Erythroblast (primary cell): ENCODE measurements at regions not wholly inside any gene's neighbourhood (a gene's known extent, or its start where the extent isn't known, plus 50 kb on each side); places are given as distances from the start of the nearest gene placed in this dataset.

Experiments
- DNase-seq, 2 experiments: peaks; one replicate each; lab custom pipeline; 2025; lab: John Stamatoyannopoulos, UW
- GATA1 ChIP-seq: IDR thresholded peaks from 2 replicates; pipeline ENCODE4 v1.6.1; 2011; ENCODE audit warnings: low read depth, mild to moderate bottlenecking, control low read depth, low read length, moderate library complexity
- POLR2A ChIP-seq: IDR thresholded peaks from 2 replicates; pipeline ENCODE4 v1.6.1; 2011; ENCODE audit warnings: mild to moderate bottlenecking, low read length

- no peak for DNase-seq
- TF ChIP-seq GATA1 (no peak), POLR2A (no peak)
Observed at GRCh38 chr5:156134216-156134615, 192.7 kb upstream of the SGCD start.

- TF ChIP-seq GATA1 (no peak), POLR2A (no peak)
- no peak for DNase-seq
Observed at GRCh38 chr5:156135531-156135930, 191.4 kb upstream of the SGCD start.

- TF ChIP-seq POLR2A = no peak
- no peak for TF ChIP-seq GATA1
- DNase-seq = no peak
Observed at GRCh38 chr5:156137071-156137869, 189.7 kb upstream of the SGCD start.

GRCh38 chr5:156142867-156143266 is 184.1 kb upstream of the SGCD start:
- no peak for DNase-seq
- TF ChIP-seq POLR2A (no peak), GATA1 (no peak)

- no peak for TF ChIP-seq POLR2A
- no peak for TF ChIP-seq GATA1
- DNase-seq = no peak
Observed at GRCh38 chr5:156147261-156147943, 179.6 kb upstream of the SGCD start.

GRCh38 chr5:156147944-156148285 is 179.0 kb upstream of the SGCD start:
- TF ChIP-seq GATA1 (no peak), POLR2A (no peak)
- DNase-seq = no peak

GRCh38 chr5:156148301-156148700 is 178.7 kb upstream of the SGCD start:
- no peak for TF ChIP-seq GATA1
- TF ChIP-seq POLR2A = no peak
- no peak for DNase-seq

- no peak for DNase-seq
- no peak for TF ChIP-seq POLR2A
Observed at GRCh38 chr5:156149213-156149612, 177.8 kb upstream of the SGCD start.

GRCh38 chr5:156153602-156154001 is 173.4 kb upstream of the SGCD start:
- TF ChIP-seq POLR2A (no peak), GATA1 (no peak)
- DNase-seq = no peak

GRCh38 chr5:156154757-156155156 is 172.2 kb upstream of the SGCD start:
- DNase-seq = no peak
- TF ChIP-seq POLR2A (no peak), GATA1 (no peak)

- TF ChIP-seq POLR2A = no peak
- DNase-seq = no peak
Observed at GRCh38 chr5:156155598-156155997, 171.4 kb upstream of the SGCD start.

GRCh38 chr5:156164306-156164705 is 162.7 kb upstream of the SGCD start:
- TF ChIP-seq GATA1 (no peak), POLR2A (no peak)
- DNase-seq = no peak

- DNase-seq = no peak
- TF ChIP-seq POLR2A (no peak), GATA1 (no peak)
Observed at GRCh38 chr5:156169495-156169894, 157.5 kb upstream of the SGCD start.

GRCh38 chr5:156170351-156170961 is 156.5 kb upstream of the SGCD start:
- no peak for TF ChIP-seq POLR2A
- no peak for TF ChIP-seq GATA1
- no peak for DNase-seq

- TF ChIP-seq GATA1 = no peak
- TF ChIP-seq POLR2A = no peak
- no peak for DNase-seq
Observed at GRCh38 chr5:156174225-156174624, 152.7 kb upstream of the SGCD start.

GRCh38 chr5:156178117-156178516 is 148.8 kb upstream of the SGCD start:
- DNase-seq = no peak
- TF ChIP-seq GATA1 (no peak), POLR2A (no peak)
